Glomerular endothelial cell (primary cell): ENCODE measurements at regions not wholly inside any gene's neighbourhood (a gene's known extent, or its start where the extent isn't known, plus 50 kb on each side); places are given as distances from the start of the nearest gene placed in this dataset.
"Not testable (repeated sequence)": the region's sequence is repeated elsewhere in the genome, so short reads cannot be mapped to it uniquely, and the experiment has no call there.

ENCODE experiments used
- DNase-seq: peaks from one replicate; pipeline ENCODE4 v3.0.0-alpha.2; 2011; ENCODE audit warnings: low read depth, low spot score; ENCODE audit errors: extremely low read depth

DNA sequence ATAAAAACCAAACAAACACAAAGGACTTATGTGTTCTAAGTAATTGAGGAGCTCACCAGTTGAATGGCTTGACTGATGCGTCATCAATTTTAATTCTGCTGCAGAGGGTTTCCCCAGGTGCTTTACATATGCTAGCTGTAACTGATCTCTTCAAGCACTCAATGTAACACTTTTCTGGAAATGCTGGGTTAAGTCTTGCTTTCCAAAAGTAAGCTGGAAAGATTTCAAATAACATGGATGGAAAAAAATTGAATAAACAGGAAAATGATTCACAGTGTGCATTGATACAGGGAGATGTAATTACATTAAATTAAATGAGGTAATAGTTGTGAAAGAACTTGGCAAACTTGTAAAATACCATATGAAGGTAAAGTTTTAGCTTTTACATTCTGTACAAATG lies 186.7 kb upstream of the WDFY3 start:
- DNase-seq = no peak

DNA sequence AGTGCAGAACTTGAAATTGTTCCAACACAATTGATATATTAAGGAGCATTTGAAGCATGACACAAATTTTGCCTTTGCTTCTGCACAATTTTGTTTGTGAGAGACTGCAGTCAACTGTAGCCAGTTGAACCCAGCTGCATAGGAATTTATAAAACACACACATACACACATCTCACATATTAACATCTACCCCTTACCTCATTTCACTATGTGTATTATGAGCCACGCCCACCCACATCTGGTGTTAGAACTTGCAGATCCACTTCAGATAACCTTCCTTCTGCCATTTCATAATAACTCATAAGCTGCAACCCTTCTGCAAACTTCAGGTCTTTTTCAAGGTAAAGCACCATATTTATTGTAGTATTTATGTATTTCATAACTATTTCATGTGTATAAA lies 188.1 kb upstream of the WDFY3 start:
- DNase-seq = no peak

DNA sequence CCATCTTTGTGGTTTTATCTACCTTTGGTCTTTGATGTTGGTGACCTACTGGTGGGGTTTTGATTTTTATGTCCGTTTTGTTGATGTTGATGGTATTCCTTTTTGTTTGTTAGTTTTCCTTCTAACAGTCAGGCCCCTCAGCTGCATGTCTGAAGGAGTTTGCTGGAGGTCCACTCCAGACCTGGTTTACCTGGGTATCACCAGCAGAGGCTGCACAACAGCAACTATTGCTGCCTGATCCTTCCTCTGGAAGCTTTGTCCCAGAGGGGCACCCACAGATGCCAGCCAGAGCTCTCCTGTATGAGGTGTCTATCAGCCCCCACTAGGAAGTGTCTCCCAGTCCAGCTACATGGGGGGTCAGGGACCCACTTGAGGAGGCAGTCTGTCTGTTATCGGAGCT lies 199.3 kb upstream of the WDFY3 start:
- no peak for DNase-seq

DNA sequence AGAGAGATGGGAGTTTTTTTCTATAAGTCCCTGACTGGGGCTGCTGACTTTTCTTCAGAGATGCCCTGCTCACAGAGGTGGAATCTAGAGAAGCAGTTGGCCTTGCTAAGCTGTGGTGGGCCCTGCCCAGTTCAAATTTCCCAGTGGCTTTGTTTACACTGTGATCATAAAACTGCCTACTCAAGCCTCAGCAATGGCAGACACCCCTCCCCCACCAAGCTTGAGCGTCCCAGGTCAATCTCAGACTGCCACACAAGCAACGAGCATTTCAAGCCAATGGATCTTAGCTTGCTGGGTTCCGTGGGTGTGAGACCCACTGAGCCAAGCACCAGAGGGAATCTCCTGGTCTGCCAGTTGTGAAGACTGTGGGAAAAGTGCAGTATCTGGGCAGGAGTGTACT lies 199.8 kb upstream of the WDFY3 start:
- DNase-seq = no peak

DNA sequence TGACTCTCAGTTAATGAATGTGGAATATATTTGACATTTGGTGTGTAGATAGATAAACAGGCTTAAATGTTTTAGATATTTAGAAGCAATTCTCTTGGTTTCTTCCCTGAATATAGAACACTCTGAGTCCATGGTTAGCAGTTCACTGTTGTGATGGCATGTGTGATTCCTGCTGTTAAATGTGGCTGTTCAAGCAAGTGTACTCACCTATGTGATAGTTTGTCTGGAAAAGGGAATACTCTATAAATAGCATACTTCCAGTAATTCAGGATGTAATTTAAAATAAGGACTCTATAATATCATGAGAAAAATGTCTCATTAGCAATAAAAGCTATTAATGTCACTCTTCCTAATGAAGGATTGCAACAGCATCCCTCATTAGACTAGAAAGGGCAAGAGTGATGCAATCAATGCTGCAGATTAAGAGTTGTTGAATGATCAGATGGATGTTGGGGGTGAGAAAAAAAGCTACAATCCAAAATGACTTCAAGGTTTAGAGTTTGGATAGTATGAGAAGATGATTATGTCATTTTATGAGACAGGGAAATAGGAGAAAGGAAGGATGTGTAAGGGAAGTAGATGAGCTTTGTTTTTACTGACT lies 201.8 kb upstream of the WDFY3 start:
- DNase-seq = no peak

DNA sequence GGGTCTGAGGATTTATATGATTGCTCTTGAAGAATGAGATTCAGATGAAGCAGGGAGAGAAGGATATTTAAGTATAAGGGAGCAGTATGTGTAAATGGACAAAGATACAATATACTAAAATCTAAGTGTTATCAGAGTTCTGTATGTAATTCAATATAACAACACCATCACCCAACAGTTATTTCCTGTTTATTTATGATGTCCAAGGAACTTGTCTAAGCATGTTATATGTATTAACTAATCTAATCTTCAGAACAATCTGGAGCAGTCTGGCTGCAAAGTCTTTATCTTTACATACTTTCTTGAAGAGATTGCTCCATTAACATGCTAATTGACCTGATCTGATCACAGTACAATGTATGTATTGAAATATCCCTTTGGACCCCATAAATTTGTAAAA lies 203.8 kb upstream of the WDFY3 start:
- no peak for DNase-seq

DNA sequence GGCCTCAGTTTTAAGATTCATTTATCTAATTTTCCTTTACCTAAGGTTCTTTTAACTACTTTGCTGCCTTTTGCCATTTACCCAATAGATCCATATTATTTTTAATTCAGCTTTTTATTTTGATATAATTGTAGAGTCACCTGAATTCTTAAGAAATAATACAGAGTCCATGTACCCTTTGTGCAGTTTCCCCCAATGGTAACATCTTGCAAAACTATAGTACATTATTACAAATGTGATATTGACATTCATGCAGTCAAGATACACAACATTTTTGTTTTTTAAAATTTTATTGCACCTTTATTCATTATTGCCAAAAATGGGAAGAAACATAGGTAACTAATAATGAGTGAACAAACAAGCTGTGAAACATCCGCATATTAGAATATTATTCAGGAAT lies 208.7 kb upstream of the WDFY3 start:
- DNase-seq = no peak

DNA sequence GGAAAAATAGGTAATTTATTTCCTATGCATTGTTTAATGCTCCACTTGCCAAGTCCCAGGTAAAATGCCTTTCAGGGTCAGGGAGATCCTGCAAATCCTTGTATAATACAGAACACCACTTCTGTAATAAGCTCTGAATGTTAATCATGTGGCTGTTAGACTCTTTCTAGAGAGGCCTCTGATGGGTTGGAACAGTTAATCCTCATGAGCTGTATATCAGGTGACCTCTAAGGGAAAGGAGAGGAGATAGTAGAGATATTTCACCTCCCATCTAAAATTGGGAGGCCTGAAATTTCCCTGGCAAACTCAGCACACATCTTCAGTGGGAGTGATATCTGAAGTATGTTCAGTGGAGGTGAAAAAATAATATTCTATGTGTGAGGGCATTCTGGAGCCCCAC lies 210.6 kb upstream of the WDFY3 start:
- DNase-seq = no peak

DNA sequence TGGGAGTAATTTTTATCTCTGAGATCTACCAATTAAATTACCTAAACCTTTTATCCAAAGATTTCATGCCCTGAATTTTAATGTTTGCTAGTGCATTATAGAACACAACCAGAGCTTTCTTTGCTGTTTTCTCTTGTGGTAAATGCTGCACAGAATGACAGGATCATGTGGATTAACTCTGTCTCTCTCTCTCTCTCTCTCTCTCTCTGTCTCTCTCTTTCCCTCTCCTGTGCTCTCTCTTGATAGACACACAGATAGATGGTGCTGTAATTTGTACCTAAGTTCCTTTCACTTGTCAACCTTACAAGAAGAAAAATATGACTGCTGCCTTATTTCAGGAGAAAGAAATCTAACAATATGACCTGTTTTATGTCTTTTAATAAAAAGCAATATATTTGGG lies 211.2 kb upstream of the WDFY3 start:
- DNase-seq = no peak

DNA sequence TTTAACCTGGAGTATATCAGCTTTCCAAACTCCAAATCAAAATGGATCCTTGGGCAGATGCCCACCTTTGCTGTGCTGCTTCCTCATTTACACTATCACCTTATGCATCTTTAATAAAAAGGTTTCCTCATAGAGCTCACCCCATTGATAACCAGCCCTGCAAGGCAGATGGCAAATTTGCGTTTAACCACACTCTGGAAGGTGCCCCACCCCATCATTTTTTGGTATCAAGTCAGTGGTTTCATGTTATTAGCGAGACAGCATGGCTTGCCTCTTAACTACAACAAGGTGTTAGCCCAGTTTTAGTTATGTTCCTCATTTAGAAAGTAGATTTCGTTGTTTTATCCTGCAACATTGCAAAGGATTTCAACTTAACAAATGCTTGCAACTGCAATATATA lies 214.0 kb upstream of the WDFY3 start:
- no peak for DNase-seq

DNA sequence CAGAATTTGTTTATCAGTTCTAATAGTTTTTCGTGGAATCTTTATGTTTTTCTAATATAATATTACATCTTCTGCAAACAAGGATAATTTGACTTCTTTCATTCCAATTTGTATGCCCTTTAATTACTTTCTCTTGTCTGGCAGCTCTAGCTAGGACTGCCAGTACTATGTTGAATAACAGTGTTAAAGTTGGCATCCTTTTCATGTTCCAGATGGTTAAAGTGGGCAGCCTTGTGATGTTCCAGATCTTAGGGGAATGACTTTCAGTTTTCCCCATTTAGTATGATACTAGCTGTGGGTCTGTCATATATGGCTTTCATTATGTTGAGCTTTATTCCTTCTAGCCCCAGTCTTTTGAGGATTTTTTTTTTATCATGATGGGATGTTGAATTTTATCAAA lies 220.6 kb upstream of the WDFY3 start:
- no peak for DNase-seq

DNA sequence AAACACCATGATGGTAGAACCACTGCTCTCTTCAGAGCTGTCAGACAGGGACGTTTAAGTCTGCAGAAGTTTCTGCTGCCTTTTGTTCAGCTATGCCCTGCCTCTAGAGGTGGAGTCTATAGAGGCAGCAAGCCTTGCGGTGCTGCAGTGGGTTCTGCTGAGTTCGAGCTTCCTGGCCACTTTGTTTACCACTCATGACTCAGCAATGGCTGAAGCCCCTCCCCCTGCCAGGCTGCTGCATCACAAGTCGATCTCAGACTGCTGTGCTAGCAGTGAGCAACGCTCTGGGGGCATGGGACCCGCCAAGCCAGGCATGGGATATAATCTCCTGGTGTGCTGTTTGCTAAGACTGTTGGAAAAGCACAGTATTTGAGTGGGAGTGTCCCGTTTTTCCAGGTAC lies 229.5 kb upstream of the WDFY3 start:
- not testable (repeated sequence) for DNase-seq

DNA sequence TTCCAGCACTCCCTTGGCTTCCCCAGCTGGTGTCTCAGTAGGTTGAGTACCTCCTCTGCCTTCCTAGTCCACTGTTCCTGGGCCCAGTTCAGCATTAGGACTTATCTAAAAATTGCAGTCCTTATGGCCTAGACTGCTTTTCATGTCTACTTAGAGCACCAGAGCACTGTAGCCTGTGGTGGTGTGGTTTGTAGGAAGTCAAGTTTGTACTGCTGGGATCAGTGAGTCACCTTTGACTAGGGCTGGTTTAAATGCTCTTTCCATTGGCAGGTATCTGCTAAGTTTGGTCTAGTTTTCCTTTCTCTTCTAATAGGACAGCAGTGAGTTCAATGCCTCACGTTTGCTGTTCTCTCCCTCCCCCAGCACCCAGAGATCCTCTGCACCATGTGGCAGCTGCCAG lies 233.6 kb upstream of the WDFY3 start:
- DNase-seq = no peak

DNA sequence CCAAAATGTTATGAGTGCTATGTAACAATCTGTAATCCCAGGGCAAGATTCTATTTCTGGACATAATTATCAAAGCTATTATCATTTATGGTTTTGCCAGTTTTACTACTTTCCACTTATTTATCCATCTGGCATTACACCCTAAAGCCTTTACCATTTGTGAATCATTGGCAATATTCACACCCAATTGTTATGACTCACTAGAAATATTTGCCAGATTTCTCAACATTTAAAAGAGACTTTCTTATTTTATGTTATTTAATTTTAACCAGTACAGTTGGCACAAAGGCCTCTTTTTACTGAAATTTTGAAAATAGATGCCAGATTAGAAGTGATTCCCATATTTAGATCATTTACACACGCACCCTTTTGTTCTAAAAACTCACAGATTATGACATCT lies 242.7 kb upstream of the WDFY3 start:
- no peak for DNase-seq

DNA sequence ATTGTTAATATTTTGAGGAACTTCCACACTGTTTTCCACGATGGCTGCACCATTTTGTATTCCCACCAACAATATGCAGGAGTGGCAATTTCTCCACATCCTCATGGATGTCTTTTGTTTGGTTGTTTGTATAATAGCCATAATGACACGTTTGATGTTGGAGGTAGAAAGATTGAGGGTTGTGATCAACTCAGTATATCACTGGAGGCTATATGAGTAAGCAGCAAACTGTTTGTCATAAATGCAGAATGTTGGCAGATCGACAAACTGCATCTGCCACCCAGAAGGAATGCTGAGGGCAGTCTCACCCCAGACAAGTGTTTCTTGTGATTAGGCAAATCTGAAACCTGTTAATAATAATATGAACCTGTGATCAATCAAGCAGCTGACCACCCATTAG lies 243.9 kb upstream of the WDFY3 start:
- no peak for DNase-seq

DNA sequence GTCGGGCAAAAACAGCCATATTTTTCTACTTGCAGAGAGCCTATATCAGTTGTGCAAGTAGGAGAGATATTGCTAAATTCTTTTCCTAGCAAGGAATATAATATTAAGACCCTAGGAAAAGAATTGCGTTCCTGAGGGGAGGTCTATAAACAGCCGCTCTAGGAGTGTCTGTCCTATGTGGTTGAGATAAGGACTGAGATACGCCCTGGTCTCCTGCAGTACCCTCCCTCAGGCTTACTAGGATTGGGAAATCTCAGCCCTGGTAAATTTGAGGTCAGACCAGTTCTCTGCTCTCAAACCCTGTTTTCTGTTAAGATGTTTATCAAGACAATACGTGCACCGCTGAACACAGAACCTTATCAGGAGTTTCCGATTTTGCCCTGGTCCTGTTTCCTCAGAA lies 250.1 kb upstream of the WDFY3 start:
- not testable (repeated sequence) for DNase-seq

DNA sequence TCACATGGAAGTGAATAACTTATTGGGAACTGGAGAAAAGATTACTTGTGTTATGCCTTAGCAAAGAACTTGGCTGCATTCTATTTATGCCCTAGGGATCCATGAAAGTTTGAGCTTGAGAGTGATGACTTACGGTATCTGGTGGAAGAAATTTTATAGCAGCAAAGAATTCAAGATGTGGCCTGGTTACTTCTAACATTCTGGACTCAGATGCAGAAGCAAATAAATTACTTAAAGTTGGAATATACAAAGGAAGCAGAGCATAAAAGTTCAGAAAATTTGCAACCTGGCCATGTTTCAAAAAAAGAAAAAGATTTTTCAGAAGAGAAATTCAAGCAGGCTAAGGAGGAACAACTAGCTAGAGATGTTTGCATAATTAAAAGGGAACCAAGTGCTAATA lies 252.3 kb upstream of the WDFY3 start:
- DNase-seq = no peak

DNA sequence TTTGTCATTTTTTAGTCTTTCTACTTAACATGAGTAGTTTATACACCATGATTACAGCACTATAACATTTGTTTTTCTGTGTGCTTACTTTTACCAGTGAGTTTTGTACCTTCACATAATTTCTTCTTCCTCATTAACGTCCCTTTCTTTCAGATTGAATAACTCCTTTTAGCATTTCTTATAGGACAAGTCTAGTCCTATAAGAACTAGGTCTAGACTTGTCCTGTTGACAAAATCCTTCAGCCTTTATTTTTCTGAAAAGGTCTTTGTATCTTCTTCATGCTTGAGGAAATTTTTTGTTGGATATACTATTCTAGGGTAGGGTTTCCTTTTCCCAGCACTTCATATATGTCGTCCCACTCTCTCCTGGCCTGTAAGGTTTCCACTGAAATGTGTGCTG lies 253.3 kb upstream of the ARHGAP24 start:
- DNase-seq = no peak

DNA sequence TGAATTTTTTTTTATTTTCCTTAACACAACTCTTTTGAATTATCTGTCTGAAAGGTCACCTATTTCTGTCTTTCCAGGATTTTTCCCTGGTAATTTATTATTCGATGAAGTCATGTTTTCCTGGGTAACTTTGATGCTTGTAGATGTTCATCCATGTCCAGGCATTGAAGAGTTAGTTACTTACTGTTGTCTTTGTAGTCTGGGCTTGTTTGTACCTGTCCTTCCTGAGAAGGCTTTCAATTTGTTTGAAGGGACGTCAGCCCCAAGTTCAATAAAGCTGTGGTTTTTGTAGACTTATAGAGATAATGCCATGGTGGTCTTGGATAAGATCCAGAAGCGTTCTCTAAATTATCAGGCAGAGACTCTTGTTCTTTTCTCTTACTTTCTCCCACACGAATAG lies 252.4 kb upstream of the ARHGAP24 start:
- no peak for DNase-seq

DNA sequence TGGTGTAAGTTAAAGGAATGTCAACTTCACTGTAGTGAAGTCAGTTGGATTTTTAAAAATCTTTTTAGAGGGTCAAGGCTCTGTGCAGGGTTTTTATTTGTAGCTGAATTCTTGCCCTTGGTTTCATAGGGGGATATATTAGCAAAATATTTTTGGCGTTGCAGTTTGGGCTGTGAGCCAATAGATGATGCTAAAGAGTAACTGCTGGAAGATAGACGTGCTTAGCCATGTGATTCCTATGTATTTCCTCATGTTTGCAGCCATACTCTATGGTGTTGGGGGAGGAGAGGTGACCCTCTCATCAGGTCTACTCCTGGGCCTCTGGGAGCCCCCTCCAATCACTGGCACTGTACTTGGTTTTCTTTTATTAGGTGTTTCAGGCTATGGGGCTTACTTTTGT lies 246.7 kb upstream of the ARHGAP24 start:
- no peak for DNase-seq

DNA sequence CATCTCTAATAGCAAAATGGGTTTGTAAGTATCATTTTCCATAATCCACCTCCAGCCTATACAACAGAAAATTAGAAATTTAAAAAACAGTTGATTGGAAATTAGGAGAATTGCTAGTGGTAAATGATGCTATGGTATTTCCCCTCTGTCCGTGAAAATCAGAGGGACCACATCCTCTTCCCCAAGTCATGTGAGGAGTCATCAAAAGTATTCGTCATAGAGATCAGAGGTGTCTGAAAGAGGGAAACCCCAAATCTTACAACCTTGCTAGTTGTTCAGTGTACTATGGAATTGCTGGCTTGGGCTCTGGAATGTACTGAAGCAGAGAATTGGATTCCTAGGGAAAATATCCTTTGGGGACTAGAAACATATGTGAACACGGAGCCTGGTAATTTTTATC lies 241.4 kb upstream of the ARHGAP24 start:
- DNase-seq = no peak

DNA sequence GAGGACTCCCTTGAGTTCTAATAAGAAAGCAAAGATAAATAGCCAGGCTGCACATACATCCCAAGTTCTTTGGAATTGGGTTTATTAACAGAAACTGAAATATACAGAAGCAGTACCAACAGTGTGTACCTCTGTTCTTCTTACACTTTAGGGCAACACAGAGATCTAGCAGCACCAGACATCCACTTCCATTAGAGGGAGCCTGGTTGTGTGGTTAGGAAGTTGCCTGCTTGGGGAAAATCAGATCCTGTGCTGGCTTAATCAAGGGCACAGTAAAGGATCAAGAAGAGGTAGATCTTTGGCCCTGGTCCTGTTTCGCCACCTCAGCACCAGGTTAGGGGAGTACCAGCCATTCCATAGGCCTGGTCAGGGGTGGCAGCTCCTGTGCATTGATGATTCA lies 231.1 kb upstream of the ARHGAP24 start:
- DNase-seq = no peak

DNA sequence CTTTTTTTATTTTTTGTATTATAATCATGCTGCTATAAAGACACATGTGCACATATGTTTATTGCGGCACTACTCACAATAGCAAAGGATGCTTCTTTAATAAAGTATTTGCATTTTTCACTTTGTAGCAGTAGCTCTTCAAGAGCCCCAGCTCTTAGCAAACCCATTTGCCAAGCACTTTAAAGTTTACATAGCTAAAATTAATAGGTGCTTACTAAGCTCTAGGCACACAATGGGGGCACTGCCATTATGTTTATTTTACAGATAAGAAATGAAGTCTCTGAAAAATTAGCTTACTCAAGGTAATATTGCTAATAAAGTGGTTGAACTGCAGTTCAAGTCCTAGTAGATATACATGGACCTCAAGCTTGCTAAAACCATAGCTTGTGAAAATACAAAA lies 230.3 kb upstream of the ARHGAP24 start:
- DNase-seq = no peak

DNA sequence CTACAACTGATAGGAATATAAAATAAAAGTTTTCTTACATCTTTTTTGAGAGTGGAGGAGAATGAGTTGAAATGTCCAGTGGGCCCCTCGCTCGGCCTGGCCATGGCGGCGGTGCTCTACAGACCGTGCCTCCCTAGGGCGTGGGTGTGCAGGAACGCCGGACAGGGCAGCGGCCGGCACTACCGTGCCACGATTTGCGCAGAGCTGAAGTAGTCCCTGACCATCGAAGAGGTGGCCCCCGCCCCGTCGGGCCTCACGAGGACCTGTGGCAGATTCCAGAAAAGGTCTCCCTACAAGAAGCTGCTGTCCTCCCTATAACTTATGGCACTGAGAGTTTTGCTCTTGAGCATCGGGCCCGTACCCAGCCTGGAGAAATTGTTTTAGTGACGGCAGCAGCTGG lies 228.9 kb upstream of the ARHGAP24 start:
- no peak for DNase-seq
